ENCODE measurements at regions not wholly inside any gene's neighbourhood (a gene's known extent, or its start where the extent isn't known, plus 50 kb on each side); places are given as distances from the start of the nearest gene placed in this dataset.

DNA sequence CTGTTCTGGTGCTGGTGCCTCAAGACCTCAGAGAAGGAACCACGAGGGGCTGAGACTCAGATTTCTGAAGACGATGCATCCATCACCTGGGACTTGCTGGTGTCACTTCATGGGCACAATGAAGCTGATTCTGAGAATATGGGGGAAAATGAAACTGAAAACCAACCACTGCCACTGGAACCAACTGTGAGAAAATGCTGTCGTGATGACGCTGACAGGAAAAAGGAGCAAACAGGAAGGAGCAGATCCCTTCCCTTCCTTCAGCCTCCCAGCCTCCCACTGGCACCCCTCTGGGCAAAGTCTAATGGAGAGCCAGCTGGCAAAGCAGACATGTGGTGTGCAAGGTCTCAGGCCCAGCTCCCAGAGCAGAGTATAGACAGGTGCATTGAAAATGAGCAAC lies 109.7 kb downstream of the FOXI3 start:
- TF ChIP-seq, protein P1, sequence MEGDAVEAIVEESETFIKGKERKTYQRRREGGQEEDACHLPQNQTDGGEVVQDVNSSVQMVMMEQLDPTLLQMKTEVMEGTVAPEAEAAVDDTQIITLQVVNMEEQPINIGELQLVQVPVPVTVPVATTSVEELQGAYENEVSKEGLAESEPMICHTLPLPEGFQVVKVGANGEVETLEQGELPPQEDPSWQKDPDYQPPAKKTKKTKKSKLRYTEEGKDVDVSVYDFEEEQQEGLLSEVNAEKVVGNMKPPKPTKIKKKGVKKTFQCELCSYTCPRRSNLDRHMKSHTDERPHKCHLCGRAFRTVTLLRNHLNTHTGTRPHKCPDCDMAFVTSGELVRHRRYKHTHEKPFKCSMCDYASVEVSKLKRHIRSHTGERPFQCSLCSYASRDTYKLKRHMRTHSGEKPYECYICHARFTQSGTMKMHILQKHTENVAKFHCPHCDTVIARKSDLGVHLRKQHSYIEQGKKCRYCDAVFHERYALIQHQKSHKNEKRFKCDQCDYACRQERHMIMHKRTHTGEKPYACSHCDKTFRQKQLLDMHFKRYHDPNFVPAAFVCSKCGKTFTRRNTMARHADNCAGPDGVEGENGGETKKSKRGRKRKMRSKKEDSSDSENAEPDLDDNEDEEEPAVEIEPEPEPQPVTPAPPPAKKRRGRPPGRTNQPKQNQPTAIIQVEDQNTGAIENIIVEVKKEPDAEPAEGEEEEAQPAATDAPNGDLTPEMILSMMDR (IDR thresholded peaks at IDR 0.05), result no peak
- no peak for TF ChIP-seq POLR2A (IDR thresholded peaks at IDR 0.05)

Measured in right lobe of liver (tissue), 4 donors.